ENCODE measurements at regions not wholly inside any gene's neighbourhood (a gene's known extent, or its start where the extent isn't known, plus 50 kb on each side); places are given as distances from the start of the nearest gene placed in this dataset.

DNA sequence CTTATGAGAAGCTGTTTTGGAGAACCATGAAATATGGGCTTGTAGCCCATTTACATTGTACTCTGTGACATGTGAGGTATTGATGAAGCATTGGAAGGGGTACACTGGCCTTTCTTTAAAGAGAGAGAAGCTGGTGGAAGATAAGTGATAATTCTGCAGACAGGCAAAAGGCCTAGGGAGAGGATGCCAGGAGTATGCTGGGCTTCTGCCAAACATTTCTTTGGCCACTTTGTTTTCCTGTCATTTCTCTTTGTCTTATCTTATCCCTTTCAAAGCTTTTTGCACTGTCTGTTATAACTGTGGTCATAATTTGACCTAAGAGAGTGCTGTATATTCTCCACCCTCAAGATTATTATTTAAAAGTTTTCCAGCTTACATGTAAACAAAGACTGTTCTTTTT, 109.6 kb upstream of the SEMA6D start:
- no peak for DNase-seq (ENCODE audit: insufficient read length)

DNA sequence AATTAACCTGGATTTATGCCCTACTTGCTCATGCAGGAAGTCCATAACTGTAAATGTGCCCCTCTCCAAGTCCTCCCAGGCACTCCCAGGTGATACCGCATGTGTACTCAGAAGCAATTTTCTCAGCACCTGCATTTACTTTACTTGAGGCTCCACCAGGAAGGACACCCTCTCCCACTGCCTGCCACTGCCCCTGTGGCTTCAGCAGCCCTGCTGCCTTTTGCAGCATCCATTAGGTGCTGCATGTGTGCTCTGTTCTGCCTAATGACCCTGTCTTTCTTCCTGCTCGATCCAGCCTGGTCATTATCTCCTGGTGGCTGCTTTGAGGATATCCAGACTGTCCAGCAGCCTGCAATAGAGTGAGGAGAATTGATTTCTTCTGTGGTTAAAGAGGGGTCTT, 107.6 kb upstream of the SEMA6D start:
- DNase-seq (ENCODE audit: insufficient read length), result no peak
- no peak for FAIRE-seq
- TF ChIP-seq POLR2A (IDR thresholded peaks at IDR 0.05; ENCODE audit: low read depth, low read length) (no peak), TAF1 (IDR thresholded peaks at IDR 0.05; ENCODE audit: borderline replicate concordance, low read depth, low read length) (no peak), POLR2AphosphoS5 (IDR thresholded peaks at IDR 0.05; ENCODE audit: low read depth, low read length) (no peak)

More for the DNA sequence above, 109.6 kb upstream of the SEMA6D start:
- TF ChIP-seq POLR2AphosphoS5 (IDR thresholded peaks at IDR 0.05; ENCODE audit: low read depth, low read length), result no peak
- TF ChIP-seq POLR2A (IDR thresholded peaks at IDR 0.05; ENCODE audit: low read depth, low read length), result no peak
- TF ChIP-seq TAF1 (IDR thresholded peaks at IDR 0.05; ENCODE audit: borderline replicate concordance, low read depth, low read length), result no peak
- FAIRE-seq, result no peak

DNA sequence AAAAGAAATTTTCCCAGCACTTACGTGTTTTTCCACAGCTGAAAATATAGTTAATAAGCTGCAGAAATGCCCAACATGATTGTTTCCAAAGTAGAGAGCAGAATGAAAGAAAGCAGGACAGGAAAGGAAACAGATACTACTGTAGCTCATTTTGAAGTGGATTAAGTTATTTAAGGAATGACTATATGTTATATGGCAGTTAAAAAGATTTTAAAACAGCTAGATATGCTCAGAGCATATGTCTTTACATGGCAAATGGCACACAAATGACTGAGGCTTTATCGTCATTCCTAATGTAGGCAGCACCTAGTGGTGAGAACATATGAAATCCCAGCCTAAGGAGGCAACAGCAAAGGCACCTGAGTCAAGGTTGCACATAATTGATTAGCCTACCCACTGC, 106.6 kb upstream of the SEMA6D start:
- DNase-seq (ENCODE audit: insufficient read length) (no peak), FAIRE-seq (no peak)
- no peak for TF ChIP-seq TAF1 (IDR thresholded peaks at IDR 0.05; ENCODE audit: borderline replicate concordance, low read depth, low read length)
- TF ChIP-seq POLR2A (IDR thresholded peaks at IDR 0.05; ENCODE audit: low read depth, low read length), result no peak
- TF ChIP-seq POLR2AphosphoS5 (IDR thresholded peaks at IDR 0.05; ENCODE audit: low read depth, low read length), result no peak

DNA sequence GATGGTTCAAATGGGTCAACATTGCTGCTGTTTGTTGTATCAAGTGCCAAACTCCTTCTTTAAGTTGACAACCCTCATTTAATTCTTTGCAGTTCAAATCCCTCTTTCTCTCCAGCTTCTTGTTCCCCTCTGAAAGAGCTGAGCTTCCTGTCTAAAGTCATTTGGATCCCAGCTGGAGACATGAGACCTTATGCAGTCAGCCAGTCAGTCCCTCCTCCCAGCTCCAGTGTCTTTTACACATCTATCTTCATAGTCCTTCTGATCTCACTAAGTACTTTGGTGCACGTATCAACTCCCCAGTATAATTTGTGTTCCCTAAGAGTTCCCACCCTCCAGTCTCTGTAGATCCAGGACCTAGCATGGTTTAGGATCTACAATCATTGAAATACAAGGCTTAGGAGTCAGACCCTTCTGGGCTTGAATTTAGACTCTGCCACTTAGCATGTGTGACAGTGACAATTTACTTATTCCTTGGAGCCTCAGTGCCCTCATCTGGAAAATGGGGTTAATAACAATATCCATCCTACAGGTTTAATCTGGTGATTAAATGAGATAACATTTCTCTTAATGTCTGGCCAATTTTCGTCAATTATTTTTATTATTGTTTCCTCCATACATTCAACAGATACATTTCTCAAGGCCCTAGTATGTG, 102.8 kb upstream of the SEMA6D start:
- FAIRE-seq (no peak), DNase-seq (ENCODE audit: insufficient read length) (no peak)
- TF ChIP-seq POLR2AphosphoS5 (IDR thresholded peaks at IDR 0.05; ENCODE audit: low read depth, low read length) (no peak), TAF1 (IDR thresholded peaks at IDR 0.05; ENCODE audit: borderline replicate concordance, low read depth, low read length) (no peak), POLR2A (IDR thresholded peaks at IDR 0.05; ENCODE audit: low read depth, low read length) (no peak)

DNA sequence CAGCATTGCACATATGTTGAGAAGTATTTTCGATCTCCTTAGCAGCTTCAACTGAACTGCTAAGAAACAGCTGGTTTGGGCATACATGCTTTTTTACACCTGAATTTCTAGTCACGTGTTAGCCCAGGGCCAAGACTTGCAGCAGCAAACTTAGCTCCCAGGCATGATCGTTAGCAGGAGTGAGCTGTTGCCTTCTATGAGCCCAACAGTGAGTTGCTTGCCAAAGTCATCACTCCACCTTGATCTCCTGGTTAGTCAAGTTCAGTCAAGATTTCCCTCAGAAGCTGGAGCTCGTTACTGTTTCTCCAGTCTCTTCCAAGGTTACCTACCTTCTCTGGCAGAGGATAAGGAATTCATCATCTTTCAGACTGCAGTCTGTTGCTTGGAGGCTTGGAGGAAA, 100.4 kb upstream of the SEMA6D start:
- FAIRE-seq (no peak), DNase-seq (ENCODE audit: insufficient read length) (no peak)
- TF ChIP-seq POLR2AphosphoS5 (IDR thresholded peaks at IDR 0.05; ENCODE audit: low read depth, low read length), result no peak
- TF ChIP-seq TAF1 (IDR thresholded peaks at IDR 0.05; ENCODE audit: borderline replicate concordance, low read depth, low read length), result no peak
- no peak for TF ChIP-seq POLR2A (IDR thresholded peaks at IDR 0.05; ENCODE audit: low read depth, low read length)

DNA sequence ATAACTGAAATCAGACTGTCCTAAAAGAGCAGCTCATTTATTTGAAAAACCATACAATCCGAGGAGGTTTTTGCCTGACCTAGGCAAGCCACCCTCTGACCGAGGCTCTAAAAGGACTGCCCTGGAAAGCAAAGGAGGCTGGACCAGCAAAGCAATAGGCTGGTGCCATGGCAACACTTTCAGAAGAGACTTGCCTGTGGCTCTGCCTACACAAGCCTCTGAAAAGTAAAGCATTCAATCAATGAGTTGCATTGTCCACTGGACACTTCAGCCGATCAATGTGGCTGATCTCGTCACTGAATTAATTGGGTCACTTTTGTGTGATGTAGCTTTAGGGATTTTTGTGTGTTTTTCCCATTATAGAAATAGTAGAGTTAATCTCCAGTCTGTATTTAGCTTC, 99.1 kb upstream of the SEMA6D start:
- FAIRE-seq, result no peak
- TF ChIP-seq TAF1 (IDR thresholded peaks at IDR 0.05; ENCODE audit: borderline replicate concordance, low read depth, low read length) (no peak), POLR2A (IDR thresholded peaks at IDR 0.05; ENCODE audit: low read depth, low read length) (no peak)
- no peak for DNase-seq (ENCODE audit: insufficient read length)

DNA sequence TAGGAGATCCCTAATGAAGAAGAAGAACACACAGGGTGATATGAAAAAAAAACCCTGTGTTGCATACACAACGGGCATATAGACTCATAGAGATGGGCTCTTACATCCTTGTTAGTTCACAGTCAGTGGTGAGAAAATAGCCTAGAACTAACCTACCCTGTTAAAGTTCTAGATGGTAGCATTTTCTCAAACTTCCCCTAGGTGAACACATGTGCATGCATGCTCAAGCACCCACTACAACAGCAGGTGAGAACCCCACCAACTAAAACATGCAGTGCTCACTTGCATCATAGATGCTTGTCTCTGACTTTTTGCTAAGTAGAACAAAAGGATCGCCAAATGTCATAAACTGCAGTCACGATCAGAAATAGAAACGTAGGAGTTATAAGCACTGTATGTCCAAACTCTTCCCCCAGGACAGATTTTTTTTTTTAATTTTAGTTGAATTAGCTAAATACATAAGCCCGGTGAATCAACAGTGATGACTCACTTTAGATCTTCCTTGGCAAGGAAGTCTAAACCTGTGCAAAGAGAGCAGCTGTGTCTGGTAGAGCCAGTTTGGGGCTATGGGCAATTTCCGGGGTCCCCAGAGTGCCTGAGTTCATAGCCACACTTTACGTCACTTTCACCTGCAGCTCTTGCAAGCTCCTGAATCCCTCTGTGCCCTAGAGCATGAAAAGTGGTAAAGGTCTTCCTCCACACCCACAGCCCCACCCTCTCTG, 96.2 kb upstream of the SEMA6D start:
- no peak for DNase-seq (ENCODE audit: insufficient read length)
- TF ChIP-seq TAF1 (IDR thresholded peaks at IDR 0.05; ENCODE audit: borderline replicate concordance, low read depth, low read length), result no peak
- no peak for TF ChIP-seq POLR2A (IDR thresholded peaks at IDR 0.05; ENCODE audit: low read depth, low read length)
- no peak for TF ChIP-seq POLR2AphosphoS5 (IDR thresholded peaks at IDR 0.05; ENCODE audit: low read depth, low read length)
- no peak for FAIRE-seq

DNA sequence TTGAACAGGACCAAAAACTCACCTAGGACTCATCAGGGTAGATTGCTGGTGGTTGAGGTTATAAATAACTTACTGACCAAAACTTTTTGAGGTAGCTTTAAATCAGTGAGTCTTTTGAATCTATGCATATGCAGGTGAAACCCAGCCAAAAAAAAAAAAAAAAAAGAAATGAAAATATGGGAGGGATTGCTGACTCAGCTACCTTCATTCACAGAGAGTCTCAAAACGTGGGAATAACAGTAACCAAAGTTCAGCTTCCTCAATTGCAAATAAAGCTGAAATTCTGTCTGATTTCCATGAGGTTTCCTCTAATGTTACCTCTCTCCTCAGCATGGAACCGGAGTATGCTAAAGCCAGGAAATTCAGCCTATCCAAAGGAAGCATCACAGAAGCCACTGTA, 95.2 kb upstream of the SEMA6D start:
- TF ChIP-seq TAF1 (IDR thresholded peaks at IDR 0.05; ENCODE audit: borderline replicate concordance, low read depth, low read length) (no peak), POLR2AphosphoS5 (IDR thresholded peaks at IDR 0.05; ENCODE audit: low read depth, low read length) (no peak), POLR2A (IDR thresholded peaks at IDR 0.05; ENCODE audit: low read depth, low read length) (no peak)
- no peak for DNase-seq (ENCODE audit: insufficient read length)
- no peak for FAIRE-seq

DNA sequence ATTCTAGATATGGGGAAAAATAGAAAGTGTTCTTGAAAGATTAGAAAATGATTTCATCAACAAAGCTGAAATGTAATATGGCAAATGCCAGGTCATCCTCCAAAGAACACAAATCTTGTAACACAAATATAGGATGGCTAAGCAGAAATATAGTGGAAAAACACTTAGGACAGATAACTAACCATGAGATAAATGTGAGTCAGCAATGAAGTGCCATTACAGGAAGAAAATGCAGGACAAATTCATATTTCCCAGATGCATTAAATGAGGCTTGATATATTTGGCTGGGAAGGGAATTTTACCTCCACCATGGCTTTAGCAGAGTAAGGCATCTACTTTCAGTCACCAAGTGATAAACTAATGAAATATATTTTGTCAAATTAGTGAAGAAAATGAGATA, 92.8 kb upstream of the SEMA6D start:
- TF ChIP-seq POLR2A (IDR thresholded peaks at IDR 0.05; ENCODE audit: low read depth, low read length), result no peak
- TF ChIP-seq POLR2AphosphoS5 (IDR thresholded peaks at IDR 0.05; ENCODE audit: low read depth, low read length), result no peak
- TF ChIP-seq TAF1 (IDR thresholded peaks at IDR 0.05; ENCODE audit: borderline replicate concordance, low read depth, low read length), result no peak
- no peak for FAIRE-seq
- DNase-seq (ENCODE audit: insufficient read length), result no peak

DNA sequence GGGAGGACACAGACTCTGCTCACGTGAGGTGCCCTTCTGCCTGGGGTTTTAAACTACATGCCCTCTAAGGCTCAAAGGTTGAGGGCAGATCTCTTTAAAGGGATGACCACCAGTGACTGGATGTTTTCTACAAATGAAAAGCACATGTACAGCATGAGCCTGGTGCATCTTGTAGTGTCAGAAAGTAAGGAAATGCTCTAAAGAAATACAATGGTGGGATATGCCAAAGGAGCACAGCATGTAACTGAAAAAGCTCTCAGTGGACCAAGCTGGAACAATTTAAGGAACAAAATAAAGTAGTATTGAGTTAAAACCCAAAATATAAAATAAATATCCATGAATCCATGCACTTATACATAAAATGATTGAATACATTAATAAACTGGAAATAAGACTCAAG, 78.3 kb upstream of the SEMA6D start:
- DNase-seq (ENCODE audit: insufficient read length), result no peak
- FAIRE-seq, result no peak
- TF ChIP-seq POLR2AphosphoS5 (IDR thresholded peaks at IDR 0.05; ENCODE audit: low read depth, low read length) (no peak), TAF1 (IDR thresholded peaks at IDR 0.05; ENCODE audit: borderline replicate concordance, low read depth, low read length) (no peak), POLR2A (IDR thresholded peaks at IDR 0.05; ENCODE audit: low read depth, low read length) (no peak)

DNA sequence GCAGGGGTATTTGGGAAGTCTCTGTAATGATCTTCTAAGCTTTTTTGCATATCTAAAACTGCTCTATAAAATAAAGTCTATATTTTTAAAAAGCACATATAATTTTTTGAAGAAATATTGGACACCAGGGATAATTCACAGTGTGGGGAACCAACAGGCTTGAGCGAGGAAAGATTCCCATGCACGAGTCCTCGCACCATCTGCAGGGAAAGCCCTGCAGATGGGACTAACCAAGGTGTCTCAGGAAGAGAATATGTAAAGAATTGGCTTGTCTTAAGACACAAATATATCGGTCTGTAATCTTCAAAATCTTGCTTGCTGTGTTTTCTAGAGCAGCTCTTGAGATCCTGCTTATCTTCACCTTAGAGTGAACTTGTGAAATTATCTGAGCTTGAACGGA, 77.2 kb upstream of the SEMA6D start:
- TF ChIP-seq POLR2A (IDR thresholded peaks at IDR 0.05; ENCODE audit: low read depth, low read length), result no peak
- TF ChIP-seq TAF1 (IDR thresholded peaks at IDR 0.05; ENCODE audit: borderline replicate concordance, low read depth, low read length), result no peak
- TF ChIP-seq POLR2AphosphoS5 (IDR thresholded peaks at IDR 0.05; ENCODE audit: low read depth, low read length), result no peak
- DNase-seq (ENCODE audit: insufficient read length), result no peak

DNA sequence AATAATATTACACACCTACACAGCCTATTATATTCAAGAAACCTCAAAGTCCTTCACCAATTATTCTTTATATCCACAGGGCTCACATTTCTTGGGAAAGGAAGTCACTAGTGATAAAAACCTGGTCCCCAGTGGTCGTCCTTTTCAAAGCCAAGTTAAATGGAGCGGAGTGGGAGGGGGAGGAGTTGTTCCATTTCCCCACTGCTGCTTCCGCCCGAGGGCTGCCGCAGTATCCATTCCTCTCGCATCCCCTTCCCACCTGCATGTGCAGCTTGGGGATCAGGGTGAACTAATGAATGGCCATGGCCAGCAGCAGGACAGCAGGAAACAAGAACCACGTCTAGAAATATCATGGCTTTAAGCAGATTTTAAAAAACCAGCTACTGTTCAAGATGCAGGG, 76.4 kb upstream of the SEMA6D start:
- FAIRE-seq (no peak), DNase-seq (ENCODE audit: insufficient read length) (no peak)
- TF ChIP-seq TAF1 (IDR thresholded peaks at IDR 0.05; ENCODE audit: borderline replicate concordance, low read depth, low read length) (no peak), POLR2A (IDR thresholded peaks at IDR 0.05; ENCODE audit: low read depth, low read length) (no peak), POLR2AphosphoS5 (IDR thresholded peaks at IDR 0.05; ENCODE audit: low read depth, low read length) (no peak)

More for the DNA sequence above, 77.2 kb upstream of the SEMA6D start:
- no peak for FAIRE-seq

Data from GM12892 (cell line).